ENCODE measurements at regions not wholly inside any gene's neighbourhood (a gene's known extent, or its start where the extent isn't known, plus 50 kb on each side); places are given as distances from the start of the nearest gene placed in this dataset.

DNA sequence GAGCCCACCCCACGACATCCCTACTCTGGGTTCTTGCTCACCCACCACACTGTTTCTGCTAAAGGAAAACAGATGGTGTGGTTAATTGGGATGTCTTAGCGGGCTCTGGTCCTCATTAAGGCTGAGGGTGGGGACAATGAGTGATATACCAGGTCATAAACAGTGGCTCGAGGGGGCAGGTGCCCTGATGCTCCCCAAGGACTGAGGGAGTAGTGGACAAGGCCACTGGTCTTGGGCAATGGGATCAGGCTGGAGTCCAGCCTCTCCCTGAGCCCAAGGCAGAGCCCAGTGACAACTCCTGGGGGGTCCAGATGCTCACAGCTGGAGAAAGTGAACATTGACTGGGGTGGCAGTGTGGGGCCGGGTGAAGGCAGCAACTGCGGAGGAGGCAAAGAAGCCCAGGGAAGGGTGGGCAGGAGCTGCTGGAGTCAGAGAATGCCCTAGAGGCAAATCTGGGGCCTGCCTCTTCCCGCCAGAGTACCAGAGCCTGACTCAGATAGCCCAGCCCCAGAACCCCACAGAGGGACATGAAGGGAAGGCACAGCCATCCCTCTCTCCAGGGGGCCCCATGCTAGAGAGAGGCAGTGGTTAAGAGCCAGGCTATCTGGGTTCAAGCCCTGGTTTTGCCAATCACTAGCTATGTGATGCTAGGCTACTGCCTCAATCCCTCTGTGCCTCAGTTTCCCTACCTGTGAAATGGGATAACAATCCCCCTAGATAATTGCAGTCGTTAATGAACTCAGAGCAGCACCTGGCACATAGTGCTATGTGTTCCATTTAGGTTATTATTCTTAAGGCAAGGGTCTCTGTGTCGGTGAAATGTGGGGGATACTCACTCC is 72.3 kb downstream of the MRPL14 start:
- no peak overlapping the region for H3K27ac ChIP-seq (replicated peaks; ENCODE audit: low read length)
- no peak overlapping the region for H3K23ac ChIP-seq (ENCODE audit: low read depth, low read length, poor library complexity)
- no CpG with 5 or more reads among the region's 8 CpGs for WGBS, 2 donors (ENCODE audit: extremely low coverage in 2 of 2, insufficient read length in 2 of 2, insufficient replicate concordance in 1 of 2)
- H2BK5ac ChIP-seq (ENCODE audit: low read length) = no peak overlapping the region
- H3K4ac ChIP-seq (ENCODE audit: low read length) = no peak overlapping the region
- DNase-seq (ENCODE audit: low spot score) = no peak
- H4K8ac ChIP-seq (ENCODE audit: low read depth, low read length) = no peak overlapping the region
- H3K14ac ChIP-seq (ENCODE audit: low read length) = no peak overlapping the region
- H3K4me1 ChIP-seq (ENCODE audit: control insufficient read depth in 2 of 2, insufficient read depth in 1 of 2, low read depth in 1 of 2, low read length in 2 of 2) = peaks cover 12 to 20% of the 10 kb centered on the region in 2 donors
- H3K27me3 ChIP-seq (ENCODE audit: control insufficient read depth in 3 of 3, insufficient read depth in 3 of 3, low read depth in 1 of 3, low read length in 3 of 3) = peaks cover 0 to 10% (median 0%) of the 10 kb centered on the region in 3 experiments
- no peak overlapping the region for H3K4me3 ChIP-seq (ENCODE audit: low read length in 2 of 2)
- H3K4me2 ChIP-seq (ENCODE audit: insufficient read depth, low read length, poor library complexity, severe bottlenecking) = no peak overlapping the region
- peaks cover 0 to 5% of the 10 kb centered on the region in 2 donors for H3K9me3 ChIP-seq (replicated peaks in 1 of 2; ENCODE audit: control insufficient read depth in 2 of 2, insufficient read depth in 1 of 2, low read depth in 1 of 2, low read length in 2 of 2)
- no peaks in the 10 kb centered on the region for H3K36me3 ChIP-seq (replicated peaks in 1 of 2; ENCODE audit: control insufficient read depth in 2 of 2, insufficient read depth in 2 of 2, low read length in 2 of 2)
- no peak overlapping the region for H2BK15ac ChIP-seq (ENCODE audit: low read length)
- peak overlapping the region; percentile 78 for H2AK5ac ChIP-seq (ENCODE audit: low read depth, low read length)
- H3K9ac ChIP-seq (ENCODE audit: low read depth, low read length, poor library complexity) = no peak overlapping the region
- peak overlapping the region; percentile 53 for H3K18ac ChIP-seq (ENCODE audit: low read length)
- peak overlapping the region; percentile 3 for H4K91ac ChIP-seq (ENCODE audit: low read depth, low read length, poor library complexity)
- H2BK120ac ChIP-seq (ENCODE audit: low read depth, low read length) = no peak overlapping the region
- no peak overlapping the region for H2BK12ac ChIP-seq (ENCODE audit: low read length)
- H2AFZ ChIP-seq (ENCODE audit: low read length) = no peak overlapping the region
- H3K79me1 ChIP-seq (ENCODE audit: low read depth, low read length) = no peaks in the 10 kb centered on the region

DNA sequence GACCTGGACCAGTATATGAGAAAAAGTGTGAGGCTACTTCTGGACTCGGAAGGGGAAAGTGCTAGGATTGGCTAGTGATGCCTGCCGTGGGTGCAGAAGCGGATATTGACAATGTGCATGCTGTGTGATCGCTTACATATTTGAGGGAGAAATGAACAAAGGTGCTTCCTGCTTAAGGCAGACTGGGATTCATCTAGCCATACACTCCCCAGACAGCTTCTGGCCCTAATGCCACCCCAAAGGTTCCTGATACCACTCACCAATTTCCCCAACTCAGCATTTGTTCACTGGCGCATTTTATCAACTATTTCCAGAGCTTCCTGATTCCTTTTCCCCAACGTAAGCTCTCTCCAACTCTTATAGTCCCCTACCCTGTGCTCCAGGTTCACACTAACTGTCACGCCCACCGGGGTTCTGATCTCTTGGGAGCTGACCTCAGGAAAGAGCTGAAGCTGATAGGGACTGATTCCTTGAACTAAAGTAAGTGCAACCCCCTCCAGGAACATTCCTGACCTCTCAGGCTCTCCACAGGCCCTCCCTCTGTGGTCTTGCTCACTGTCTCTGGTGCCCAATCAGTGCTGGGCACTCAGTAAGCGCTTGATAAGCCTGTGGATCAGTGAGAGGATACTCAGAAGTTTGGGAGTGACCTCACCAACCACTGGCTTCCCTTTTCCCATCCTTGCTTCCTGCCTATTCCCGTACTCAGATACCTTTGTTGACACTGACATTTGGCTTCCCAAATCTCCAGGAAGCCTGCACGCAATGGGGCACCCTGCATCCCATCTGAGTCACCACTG is 73.3 kb downstream of the MRPL14 start:
- peaks cover 0 to 14% (median 0%) of the 10 kb centered on the region in 3 experiments for H3K27me3 ChIP-seq (ENCODE audit: control insufficient read depth in 3 of 3, insufficient read depth in 3 of 3, low read depth in 1 of 3, low read length in 3 of 3)
- no peak overlapping the region for H3K4ac ChIP-seq (ENCODE audit: low read length)
- no peak for DNase-seq (ENCODE audit: low spot score)
- H2BK15ac ChIP-seq (ENCODE audit: low read length) = no peak overlapping the region
- no peak overlapping the region for H2AFZ ChIP-seq (ENCODE audit: low read length)
- H3K9ac ChIP-seq (ENCODE audit: low read depth, low read length, poor library complexity) = no peak overlapping the region
- H3K4me1 ChIP-seq (ENCODE audit: control insufficient read depth in 2 of 2, insufficient read depth in 1 of 2, low read depth in 1 of 2, low read length in 2 of 2) = peaks cover 12 to 20% of the 10 kb centered on the region in 2 donors
- no peak overlapping the region for H3K14ac ChIP-seq (ENCODE audit: low read length)
- no peak overlapping the region for H3K4me2 ChIP-seq (ENCODE audit: insufficient read depth, low read length, poor library complexity, severe bottlenecking)
- peak overlapping the region; percentile 78 for H2AK5ac ChIP-seq (ENCODE audit: low read depth, low read length)
- peak overlapping the region; percentile 23 for H2BK12ac ChIP-seq (ENCODE audit: low read length)
- H3K23ac ChIP-seq (ENCODE audit: low read depth, low read length, poor library complexity) = no peak overlapping the region
- H3K79me1 ChIP-seq (ENCODE audit: low read depth, low read length) = no peaks in the 10 kb centered on the region
- H3K36me3 ChIP-seq (replicated peaks in 1 of 2; ENCODE audit: control insufficient read depth in 2 of 2, insufficient read depth in 2 of 2, low read length in 2 of 2) = no peaks in the 10 kb centered on the region
- H3K18ac ChIP-seq (ENCODE audit: low read length) = peak overlapping the region; percentile 32
- no CpG with 5 or more reads among the region's 11 CpGs for WGBS, 2 donors (ENCODE audit: extremely low coverage in 2 of 2, insufficient read length in 2 of 2, insufficient replicate concordance in 1 of 2)
- no peak overlapping the region for H3K4me3 ChIP-seq (ENCODE audit: low read length in 2 of 2)
- no peaks in the 10 kb centered on the region for H3K9me3 ChIP-seq (replicated peaks in 1 of 2; ENCODE audit: control insufficient read depth in 2 of 2, insufficient read depth in 1 of 2, low read depth in 1 of 2, low read length in 2 of 2)
- no peak overlapping the region for H3K27ac ChIP-seq (replicated peaks; ENCODE audit: low read length)
- H2BK120ac ChIP-seq (ENCODE audit: low read depth, low read length) = no peak overlapping the region
- H4K91ac ChIP-seq (ENCODE audit: low read depth, low read length, poor library complexity) = peak overlapping the region; percentile 3
- H2BK5ac ChIP-seq (ENCODE audit: low read length) = no peak overlapping the region
- H4K8ac ChIP-seq (ENCODE audit: low read depth, low read length) = no peak overlapping the region

DNA sequence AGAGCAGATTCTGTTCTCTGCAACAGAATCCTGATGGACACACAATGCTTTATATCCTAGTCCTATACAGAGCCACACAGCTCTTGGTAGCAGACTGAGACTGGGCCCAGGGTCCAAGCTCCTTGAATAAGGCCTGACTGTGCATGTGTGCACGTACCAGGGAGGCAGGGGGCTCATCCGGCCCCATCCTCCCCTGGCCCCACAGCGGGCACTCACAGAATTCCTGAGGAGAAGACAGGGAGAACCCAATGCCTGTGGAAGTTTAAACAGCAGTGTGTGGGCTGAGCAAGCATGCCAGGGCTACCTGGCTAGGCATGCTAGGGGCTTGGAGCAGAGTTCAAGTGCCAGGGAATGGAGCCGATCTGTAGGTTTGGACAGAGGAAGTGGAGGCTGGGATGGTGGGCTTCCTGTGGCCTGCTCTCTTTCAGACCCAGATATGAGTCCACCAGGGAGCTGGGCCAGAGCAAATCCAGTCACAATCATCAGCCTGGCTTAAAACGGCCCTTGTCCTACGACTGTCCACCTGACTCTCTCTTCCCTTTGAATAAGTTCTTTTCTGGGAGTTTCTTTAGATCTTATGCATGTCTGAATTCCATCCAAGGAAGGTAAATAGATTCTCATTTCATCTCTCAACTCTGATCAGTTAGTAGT is 74.0 kb downstream of the MRPL14 start:
- Histone ChIP-seq H2BK15ac (ENCODE audit: low read length) (peak overlapping the region; percentile 23), H3K23ac (ENCODE audit: low read depth, low read length, poor library complexity) (no peak overlapping the region), H3K4me2 (ENCODE audit: insufficient read depth, low read length, poor library complexity, severe bottlenecking) (no peak overlapping the region), H4K91ac (ENCODE audit: low read depth, low read length, poor library complexity) (no peak overlapping the region), H3K79me1 (ENCODE audit: low read depth, low read length) (no peaks in the 10 kb centered on the region), H3K4me3 (ENCODE audit: low read length in 2 of 2) (no peak overlapping the region), H3K27me3 (ENCODE audit: control insufficient read depth in 3 of 3, insufficient read depth in 3 of 3, low read depth in 1 of 3, low read length in 3 of 3) (peaks cover 0 to 22% (median 0%) of the 10 kb centered on the region in 3 experiments), H2AFZ (ENCODE audit: low read length) (no peak overlapping the region), H3K36me3 (replicated peaks in 1 of 2; ENCODE audit: control insufficient read depth in 2 of 2, insufficient read depth in 2 of 2, low read length in 2 of 2) (no peaks in the 10 kb centered on the region), H3K4me1 (ENCODE audit: control insufficient read depth in 2 of 2, insufficient read depth in 1 of 2, low read depth in 1 of 2, low read length in 2 of 2) (peaks cover 12 to 20% of the 10 kb centered on the region in 2 donors), H2BK120ac (ENCODE audit: low read depth, low read length) (no peak overlapping the region), H3K9me3 (replicated peaks in 1 of 2; ENCODE audit: control insufficient read depth in 2 of 2, insufficient read depth in 1 of 2, low read depth in 1 of 2, low read length in 2 of 2) (no peaks in the 10 kb centered on the region), H2AK5ac (ENCODE audit: low read depth, low read length) (no peak overlapping the region), H4K8ac (ENCODE audit: low read depth, low read length) (no peak overlapping the region), H3K9ac (ENCODE audit: low read depth, low read length, poor library complexity) (no peak overlapping the region), H3K27ac (replicated peaks; ENCODE audit: low read length) (no peak overlapping the region), H3K14ac (ENCODE audit: low read length) (no peak overlapping the region), H2BK12ac (ENCODE audit: low read length) (no peak overlapping the region), H3K4ac (ENCODE audit: low read length) (no peak overlapping the region), H3K18ac (ENCODE audit: low read length) (peak overlapping the region; percentile 54), H2BK5ac (ENCODE audit: low read length) (no peak overlapping the region)
- no peak for DNase-seq (ENCODE audit: low spot score)
- WGBS, 2 donors (ENCODE audit: extremely low coverage in 2 of 2, insufficient read length in 2 of 2, insufficient replicate concordance in 1 of 2) = no CpG with 5 or more reads among the region's 6 CpGs

Measured in neuronal stem cell (in vitro differentiated cells).